PC-3 (cell line): ENCODE measurements at regions not wholly inside any gene's neighbourhood (a gene's known extent, or its start where the extent isn't known, plus 50 kb on each side); places are given as distances from the start of the nearest gene placed in this dataset.

ENCODE experiments used
- EZH2 ChIP-seq: fragments of 300-600 bp; sonication (generic); IDR thresholded peaks from one replicate; pipeline ENCODE4 v1.6.1; 2017; ENCODE audit warnings: antibody characterized with exemption, mild to moderate bottlenecking, low read length; ENCODE audit not compliant: unreplicated experiment
- EZH2phosphoT487 ChIP-seq: fragments of 300-600 bp; sonication (generic); IDR thresholded peaks from 2 replicates; pipeline ENCODE4 v1.6.1; 2018; ENCODE audit warnings: mild to moderate bottlenecking, antibody characterized with exemption, low read length, borderline replicate concordance
- TF ChIP-seq, protein P1 (sequence below): fragments of 300-600 bp; sonication (generic); conservative IDR thresholded peaks from 2 replicates; pipeline ENCODE4 v1.5.1; 2017; ENCODE audit warnings: antibody characterized with exemption, low read depth, mild to moderate bottlenecking, low read length

- TF ChIP-seq, protein P1, sequence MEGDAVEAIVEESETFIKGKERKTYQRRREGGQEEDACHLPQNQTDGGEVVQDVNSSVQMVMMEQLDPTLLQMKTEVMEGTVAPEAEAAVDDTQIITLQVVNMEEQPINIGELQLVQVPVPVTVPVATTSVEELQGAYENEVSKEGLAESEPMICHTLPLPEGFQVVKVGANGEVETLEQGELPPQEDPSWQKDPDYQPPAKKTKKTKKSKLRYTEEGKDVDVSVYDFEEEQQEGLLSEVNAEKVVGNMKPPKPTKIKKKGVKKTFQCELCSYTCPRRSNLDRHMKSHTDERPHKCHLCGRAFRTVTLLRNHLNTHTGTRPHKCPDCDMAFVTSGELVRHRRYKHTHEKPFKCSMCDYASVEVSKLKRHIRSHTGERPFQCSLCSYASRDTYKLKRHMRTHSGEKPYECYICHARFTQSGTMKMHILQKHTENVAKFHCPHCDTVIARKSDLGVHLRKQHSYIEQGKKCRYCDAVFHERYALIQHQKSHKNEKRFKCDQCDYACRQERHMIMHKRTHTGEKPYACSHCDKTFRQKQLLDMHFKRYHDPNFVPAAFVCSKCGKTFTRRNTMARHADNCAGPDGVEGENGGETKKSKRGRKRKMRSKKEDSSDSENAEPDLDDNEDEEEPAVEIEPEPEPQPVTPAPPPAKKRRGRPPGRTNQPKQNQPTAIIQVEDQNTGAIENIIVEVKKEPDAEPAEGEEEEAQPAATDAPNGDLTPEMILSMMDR, result no peak
- TF ChIP-seq EZH2 (no peak), EZH2phosphoT487 (no peak)
Measured at GRCh38 chr14:82963756-82964155, 1430.1 kb upstream of the SEL1L start.
